HFFc6 (cell line): ENCODE measurements at regions not wholly inside any gene's neighbourhood (a gene's known extent, or its start where the extent isn't known, plus 50 kb on each side); places are given as distances from the start of the nearest gene placed in this dataset.
"Not testable (repeated sequence)": the region's sequence is repeated elsewhere in the genome, so short reads cannot be mapped to it uniquely, and the experiment has no call there.

ENCODE experiments used
- DNase-seq: peaks from one replicate; pipeline ENCODE4 v3.0.0-alpha.2; 2018
- H3K27ac Mint-ChIP-seq: 2 replicates; pipeline ENCODE4 v1.8.0; 2020; ENCODE audit warnings: mild to moderate bottlenecking, mixed read lengths
- H3K27me3 Mint-ChIP-seq: 2 replicates; pipeline ENCODE4 v1.8.0; 2021; ENCODE audit warnings: mild to moderate bottlenecking, moderate library complexity, mixed read lengths; ENCODE audit not compliant: insufficient read depth
- H3K36me3 Mint-ChIP-seq: 2 replicates; pipeline ENCODE4 v1.8.0; 2021; ENCODE audit warnings: low read depth, mixed read lengths
- H3K4me1 Mint-ChIP-seq: 2 replicates; pipeline ENCODE4 v1.8.0; 2020; ENCODE audit warnings: low read depth, mixed read lengths
- H3K4me3 Mint-ChIP-seq: 2 replicates; pipeline ENCODE4 v1.8.0; 2020; ENCODE audit warnings: mild to moderate bottlenecking, moderate library complexity, mixed read lengths
- H3K9me3 Mint-ChIP-seq: 2 replicates; pipeline ENCODE4 v1.8.0; 2020; ENCODE audit warnings: mild to moderate bottlenecking, mixed read lengths
- CTCF ChIP-seq: fragments of 200-600 bp; sonication (generic); IDR thresholded peaks from 2 replicates; pipeline ENCODE4 v1.5.0; 2021; ENCODE audit warnings: antibody characterized with exemption, mild to moderate bottlenecking

- peaks cover 2% of the 10 kb centered on the region; the same call in 1 of the 2 replicates for H3K27me3 Mint-ChIP-seq
- TF ChIP-seq CTCF = no peak
- peaks cover 5% of the 10 kb centered on the region for H3K9me3 Mint-ChIP-seq
These were observed 82.9 kb upstream of the RUFY1 start for GRCh38 chr5:179467441-179467840.

GRCh38 chr5:179464631-179465030 is 85.7 kb upstream of the RUFY1 start:
- no peak for DNase-seq
- no peaks in the 10 kb centered on the region for H3K4me1 Mint-ChIP-seq
- no peak overlapping the region for H3K27ac Mint-ChIP-seq
- no peak overlapping the region for H3K4me3 Mint-ChIP-seq
- H3K9me3 Mint-ChIP-seq = peaks cover 5% of the 10 kb centered on the region
- H3K36me3 Mint-ChIP-seq = no peaks in the 10 kb centered on the region
- TF ChIP-seq CTCF = no peak
- H3K27me3 Mint-ChIP-seq = peaks cover 8% of the 10 kb centered on the region

More at GRCh38 chr5:179467441-179467840, 82.9 kb upstream of the RUFY1 start:
- Mint-ChIP-seq H3K27ac (no peak overlapping the region), H3K36me3 (no peaks in the 10 kb centered on the region), H3K4me1 (no peaks in the 10 kb centered on the region), H3K4me3 (no peak overlapping the region)
- DNase-seq = no peak

GRCh38 chr5:179462040-179462439 is 88.3 kb upstream of the RUFY1 start:
- no peak overlapping the region for H3K4me3 Mint-ChIP-seq
- peaks cover 19% of the 10 kb centered on the region for H3K27me3 Mint-ChIP-seq
- no peak for TF ChIP-seq CTCF
- no peak for DNase-seq
- H3K4me1 Mint-ChIP-seq = no peaks in the 10 kb centered on the region
- peaks cover 10% of the 10 kb centered on the region for H3K9me3 Mint-ChIP-seq
- H3K36me3 Mint-ChIP-seq = peaks cover 4% of the 10 kb centered on the region
- H3K27ac Mint-ChIP-seq = no peak overlapping the region

- Mint-ChIP-seq H3K4me3 (no peak overlapping the region), H3K27ac (no peak overlapping the region), H3K9me3 (peaks cover 11% of the 10 kb centered on the region), H3K4me1 (no peaks in the 10 kb centered on the region), H3K36me3 (peaks cover 4% of the 10 kb centered on the region), H3K27me3 (peaks cover 19% of the 10 kb centered on the region)
- TF ChIP-seq CTCF = no peak
- no peak for DNase-seq
These were observed 88.8 kb upstream of the RUFY1 start for GRCh38 chr5:179461576-179461975.

- TF ChIP-seq CTCF = no peak
- H3K9me3 Mint-ChIP-seq = peaks cover 14% of the 10 kb centered on the region
- peaks cover 19% of the 10 kb centered on the region for H3K27me3 Mint-ChIP-seq
- H3K4me1 Mint-ChIP-seq = no peaks in the 10 kb centered on the region
- no peak for DNase-seq
- no peak overlapping the region for H3K4me3 Mint-ChIP-seq
- peaks cover 4% of the 10 kb centered on the region for H3K36me3 Mint-ChIP-seq
- H3K27ac Mint-ChIP-seq = no peak overlapping the region
These were observed 90.6 kb upstream of the RUFY1 start for GRCh38 chr5:179459771-179460170.

GRCh38 chr5:179457612-179458011 is 92.7 kb upstream of the RUFY1 start:
- H3K4me3 Mint-ChIP-seq = no peak overlapping the region
- no peak overlapping the region for H3K27ac Mint-ChIP-seq
- DNase-seq = no peak
- peaks cover 24% of the 10 kb centered on the region for H3K27me3 Mint-ChIP-seq
- H3K4me1 Mint-ChIP-seq = no peaks in the 10 kb centered on the region
- peaks cover 8% of the 10 kb centered on the region for H3K9me3 Mint-ChIP-seq
- no peak for TF ChIP-seq CTCF
- H3K36me3 Mint-ChIP-seq = peaks cover 4% of the 10 kb centered on the region

GRCh38 chr5:179456075-179456474 is 94.3 kb upstream of the RUFY1 start:
- H3K9me3 Mint-ChIP-seq, H3K36me3 Mint-ChIP-seq, H3K4me1 Mint-ChIP-seq, H3K27ac Mint-ChIP-seq, DNase-seq, H3K4me3 Mint-ChIP-seq: not testable (repeated sequence)
- peaks cover 25% of the 10 kb centered on the region for H3K27me3 Mint-ChIP-seq
